ENCODE measurements at regions not wholly inside any gene's neighbourhood (a gene's known extent, or its start where the extent isn't known, plus 50 kb on each side); places are given as distances from the start of the nearest gene placed in this dataset.

GRCh38 chr3:20310629-20311028, 124.6 kb upstream of the SGO1 start:
- TF ChIP-seq, protein P1, sequence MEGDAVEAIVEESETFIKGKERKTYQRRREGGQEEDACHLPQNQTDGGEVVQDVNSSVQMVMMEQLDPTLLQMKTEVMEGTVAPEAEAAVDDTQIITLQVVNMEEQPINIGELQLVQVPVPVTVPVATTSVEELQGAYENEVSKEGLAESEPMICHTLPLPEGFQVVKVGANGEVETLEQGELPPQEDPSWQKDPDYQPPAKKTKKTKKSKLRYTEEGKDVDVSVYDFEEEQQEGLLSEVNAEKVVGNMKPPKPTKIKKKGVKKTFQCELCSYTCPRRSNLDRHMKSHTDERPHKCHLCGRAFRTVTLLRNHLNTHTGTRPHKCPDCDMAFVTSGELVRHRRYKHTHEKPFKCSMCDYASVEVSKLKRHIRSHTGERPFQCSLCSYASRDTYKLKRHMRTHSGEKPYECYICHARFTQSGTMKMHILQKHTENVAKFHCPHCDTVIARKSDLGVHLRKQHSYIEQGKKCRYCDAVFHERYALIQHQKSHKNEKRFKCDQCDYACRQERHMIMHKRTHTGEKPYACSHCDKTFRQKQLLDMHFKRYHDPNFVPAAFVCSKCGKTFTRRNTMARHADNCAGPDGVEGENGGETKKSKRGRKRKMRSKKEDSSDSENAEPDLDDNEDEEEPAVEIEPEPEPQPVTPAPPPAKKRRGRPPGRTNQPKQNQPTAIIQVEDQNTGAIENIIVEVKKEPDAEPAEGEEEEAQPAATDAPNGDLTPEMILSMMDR (tag by site-specific recombination; IDR thresholded peaks at IDR 0.05): no peak
- TF ChIP-seq KLF16 (tag by site-specific recombination; IDR thresholded peaks at IDR 0.05) (no peak), PRDM4 (tag by site-specific recombination; IDR thresholded peaks at IDR 0.05) (no peak)
